ENCODE measurements at regions not wholly inside any gene's neighbourhood (a gene's known extent, or its start where the extent isn't known, plus 50 kb on each side); places are given as distances from the start of the nearest gene placed in this dataset.

GRCh38 chr1:168980656-168981055 is 125.8 kb upstream of the ATP1B1 start:
- TF ChIP-seq CTCF (conservative IDR thresholded peaks at IDR 0.05; ENCODE audit: low read depth, low read length) (no peak), EZH2 (IDR thresholded peaks at IDR 0.05; ENCODE audit: borderline replicate concordance, low read depth, low read length, poor library complexity, severe bottlenecking) (no peak)
- no peak overlapping the region for H3K4me3 ChIP-seq (ENCODE audit: low read depth, low read length, poor library complexity, severe bottlenecking)
- H3K9me3 ChIP-seq (ENCODE audit: low read depth, low read length, poor library complexity, severe bottlenecking) = no peaks in the 10 kb centered on the region
- no peaks in the 10 kb centered on the region for H3K4me1 ChIP-seq (ENCODE audit: insufficient read depth, low read length, poor library complexity, severe bottlenecking)
- no TSS peak for BruUV-seq (replicated peaks)
- intact Hi-C loops (cut with micrococcal nuclease; ENCODE audit: unreplicated experiment) = no loop called here
- H3K27me3 ChIP-seq (replicated peaks; ENCODE audit: insufficient read depth, low read depth, low read length, poor library complexity) = no peaks in the 10 kb centered on the region
- H3K36me3 ChIP-seq (ENCODE audit: insufficient read depth, low read length, poor library complexity, severe bottlenecking) = no peaks in the 10 kb centered on the region
- no peak for DNase-seq (ENCODE audit: low spot score)
- no peak overlapping the region for H3K27ac ChIP-seq (ENCODE audit: low read depth, low read length, poor library complexity, severe bottlenecking)
- ChIA-PET CTCF (no interaction called here), POLR2A (ENCODE audit: low non-redundant PET) (no interaction called here)

GRCh38 chr1:168982778-168983177 is 123.7 kb upstream of the ATP1B1 start:
- CTCF ChIA-PET = no interaction called here
- no peaks in the 10 kb centered on the region for H3K27me3 ChIP-seq (replicated peaks; ENCODE audit: insufficient read depth, low read depth, low read length, poor library complexity)
- no peak overlapping the region for H3K4me3 ChIP-seq (ENCODE audit: low read depth, low read length, poor library complexity, severe bottlenecking)
- H3K9me3 ChIP-seq (ENCODE audit: low read depth, low read length, poor library complexity, severe bottlenecking) = no peaks in the 10 kb centered on the region
- TF ChIP-seq CTCF (conservative IDR thresholded peaks at IDR 0.05; ENCODE audit: low read depth, low read length) = no peak
- TF ChIP-seq EZH2 (IDR thresholded peaks at IDR 0.05; ENCODE audit: borderline replicate concordance, low read depth, low read length, poor library complexity, severe bottlenecking) = no peak
- intact Hi-C loops (cut with micrococcal nuclease; ENCODE audit: unreplicated experiment) = no loop called here
- no peaks in the 10 kb centered on the region for H3K4me1 ChIP-seq (ENCODE audit: insufficient read depth, low read length, poor library complexity, severe bottlenecking)
- H3K36me3 ChIP-seq (ENCODE audit: insufficient read depth, low read length, poor library complexity, severe bottlenecking) = no peaks in the 10 kb centered on the region
- no peak overlapping the region for H3K27ac ChIP-seq (ENCODE audit: low read depth, low read length, poor library complexity, severe bottlenecking)
- POLR2A ChIA-PET (ENCODE audit: low non-redundant PET) = no interaction called here
- no peak for DNase-seq (ENCODE audit: low spot score)
- no TSS peak for BruUV-seq (replicated peaks)

GRCh38 chr1:168987330-168987729 is 119.2 kb upstream of the ATP1B1 start:
- Histone ChIP-seq H3K9me3 (ENCODE audit: low read depth, low read length, poor library complexity, severe bottlenecking) (no peaks in the 10 kb centered on the region), H3K27ac (ENCODE audit: low read depth, low read length, poor library complexity, severe bottlenecking) (no peak overlapping the region), H3K27me3 (replicated peaks; ENCODE audit: insufficient read depth, low read depth, low read length, poor library complexity) (no peaks in the 10 kb centered on the region), H3K4me1 (ENCODE audit: insufficient read depth, low read length, poor library complexity, severe bottlenecking) (no peaks in the 10 kb centered on the region), H3K4me3 (ENCODE audit: low read depth, low read length, poor library complexity, severe bottlenecking) (no peak overlapping the region), H3K36me3 (ENCODE audit: insufficient read depth, low read length, poor library complexity, severe bottlenecking) (no peaks in the 10 kb centered on the region)
- DNase-seq (ENCODE audit: low spot score) = no peak
- TF ChIP-seq EZH2 (IDR thresholded peaks at IDR 0.05; ENCODE audit: borderline replicate concordance, low read depth, low read length, poor library complexity, severe bottlenecking) (no peak), CTCF (conservative IDR thresholded peaks at IDR 0.05; ENCODE audit: low read depth, low read length) (no peak)
- ChIA-PET CTCF (no interaction called here), POLR2A (ENCODE audit: low non-redundant PET) (no interaction called here)
- intact Hi-C loops (cut with micrococcal nuclease; ENCODE audit: unreplicated experiment) = no loop called here
- BruUV-seq (replicated peaks) = no TSS peak
